Gastroesophageal sphincter (tissue), 4 donors: ENCODE measurements at regions not wholly inside any gene's neighbourhood (a gene's known extent, or its start where the extent isn't known, plus 50 kb on each side); places are given as distances from the start of the nearest gene placed in this dataset.

Source experiments
- ATAC-seq: fragments of 150-250 bp; one replicate; pipeline ENCODE4 v1.9.1; 2016; ENCODE audit warnings: mild to moderate bottlenecking, moderate library complexity
- H3K27ac ChIP-seq, 4 donors: fragments of 200-600 bp; sonication (generic) in 3 of 4; 1 replicate in 3 of 4; 2 replicates in 1 of 4; pipeline ENCODE4 v1.5.1; 2016 to 2019
- H3K27me3 ChIP-seq: fragments of 200-600 bp; sonication (generic); one replicate; pipeline ENCODE4 v1.5.1; 2019
- H3K36me3 ChIP-seq, 2 donors: fragments of 200-600 bp; sonication (generic); one replicate each; pipeline ENCODE4 v1.5.1; 2019; ENCODE audit warnings: control low read depth in 1 of 2
- H3K4me1 ChIP-seq, 3 donors: fragments of 200-600 bp; sonication (generic); 1 replicate in 2 of 3; 2 replicates in 1 of 3; pipeline ENCODE4 v1.5.1; 2016 to 2019; ENCODE audit warnings: control low read depth in 2 of 3
- H3K4me3 ChIP-seq, 2 donors: fragments of 200-600 bp; sonication (generic); one replicate each; pipeline ENCODE4 v1.5.1; 2019; ENCODE audit warnings: mild to moderate bottlenecking in 1 of 2, moderate library complexity in 1 of 2
- H3K9me3 ChIP-seq, 3 donors: fragments of 200-600 bp; sonication (generic); one replicate each; pipeline ENCODE4 v1.5.1; 2017 to 2019; ENCODE audit warnings: control low read depth in 2 of 3
- EP300 ChIP-seq: sonication (generic); formaldehyde crosslinking; IDR thresholded peaks from one replicate; pipeline ENCODE4 v1.6.1; 2017; ENCODE audit warnings: antibody characterized with exemption, mild to moderate bottlenecking
- POLR2A ChIP-seq, 2 donors: fragments of 450-650 bp; IDR thresholded peaks; one replicate each; pipeline ENCODE4 v1.6.1; 2017; ENCODE audit warnings: antibody characterized with exemption in 2 of 2, mild to moderate bottlenecking in 2 of 2, moderate library complexity in 1 of 2
- POLR2AphosphoS5 ChIP-seq: sonication (generic); formaldehyde crosslinking; IDR thresholded peaks from one replicate; pipeline ENCODE4 v1.6.1; 2017; ENCODE audit warnings: antibody characterized with exemption
- whole genome bisulfite sequencing, 2 donors: methylation state at CpG; one replicate each; pipeline ENCODE4 v1.1.5; 2018; ENCODE audit warnings: low coverage in 1 of 2; 5-methylcytosine and 5-hydroxymethylcytosine counted together
- TF ChIP-seq, protein P1 (sequence below), 4 experiments: fragments of 200-600 bp in 2 of 4; fragments of 450-650 bp in 2 of 4; sonication (generic) in 1 of 4; IDR thresholded peaks; one replicate each; pipeline ENCODE4 v1.5.1; 2017 to 2019; ENCODE audit warnings: antibody characterized with exemption in 4 of 4, mild to moderate bottlenecking in 2 of 4, moderate library complexity in 2 of 4

- no peaks in the 10 kb centered on the region for H3K9me3 ChIP-seq
- no peaks in the 10 kb centered on the region for H3K36me3 ChIP-seq
- ATAC-seq, result no peak
- TF ChIP-seq, protein P1, sequence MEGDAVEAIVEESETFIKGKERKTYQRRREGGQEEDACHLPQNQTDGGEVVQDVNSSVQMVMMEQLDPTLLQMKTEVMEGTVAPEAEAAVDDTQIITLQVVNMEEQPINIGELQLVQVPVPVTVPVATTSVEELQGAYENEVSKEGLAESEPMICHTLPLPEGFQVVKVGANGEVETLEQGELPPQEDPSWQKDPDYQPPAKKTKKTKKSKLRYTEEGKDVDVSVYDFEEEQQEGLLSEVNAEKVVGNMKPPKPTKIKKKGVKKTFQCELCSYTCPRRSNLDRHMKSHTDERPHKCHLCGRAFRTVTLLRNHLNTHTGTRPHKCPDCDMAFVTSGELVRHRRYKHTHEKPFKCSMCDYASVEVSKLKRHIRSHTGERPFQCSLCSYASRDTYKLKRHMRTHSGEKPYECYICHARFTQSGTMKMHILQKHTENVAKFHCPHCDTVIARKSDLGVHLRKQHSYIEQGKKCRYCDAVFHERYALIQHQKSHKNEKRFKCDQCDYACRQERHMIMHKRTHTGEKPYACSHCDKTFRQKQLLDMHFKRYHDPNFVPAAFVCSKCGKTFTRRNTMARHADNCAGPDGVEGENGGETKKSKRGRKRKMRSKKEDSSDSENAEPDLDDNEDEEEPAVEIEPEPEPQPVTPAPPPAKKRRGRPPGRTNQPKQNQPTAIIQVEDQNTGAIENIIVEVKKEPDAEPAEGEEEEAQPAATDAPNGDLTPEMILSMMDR (IDR thresholded peaks at IDR 0.05), result no peak
- TF ChIP-seq POLR2AphosphoS5, result no peak
- TF ChIP-seq EP300, result no peak
- no peak for TF ChIP-seq POLR2A (IDR thresholded peaks at IDR 0.05)
- no peaks in the 10 kb centered on the region for H3K4me1 ChIP-seq
- peaks cover 24% of the 10 kb centered on the region for H3K27me3 ChIP-seq
- WGBS, 2 donors, result 67 to 68% methylated on average over 1 of the region's 1 CpG
- no peak overlapping the region for H3K4me3 ChIP-seq
- H3K27ac ChIP-seq, result no peak overlapping the region
Observed at GRCh38 chr16:86979984-86980553, 337.1 kb downstream of the C16orf95 start.

DNA sequence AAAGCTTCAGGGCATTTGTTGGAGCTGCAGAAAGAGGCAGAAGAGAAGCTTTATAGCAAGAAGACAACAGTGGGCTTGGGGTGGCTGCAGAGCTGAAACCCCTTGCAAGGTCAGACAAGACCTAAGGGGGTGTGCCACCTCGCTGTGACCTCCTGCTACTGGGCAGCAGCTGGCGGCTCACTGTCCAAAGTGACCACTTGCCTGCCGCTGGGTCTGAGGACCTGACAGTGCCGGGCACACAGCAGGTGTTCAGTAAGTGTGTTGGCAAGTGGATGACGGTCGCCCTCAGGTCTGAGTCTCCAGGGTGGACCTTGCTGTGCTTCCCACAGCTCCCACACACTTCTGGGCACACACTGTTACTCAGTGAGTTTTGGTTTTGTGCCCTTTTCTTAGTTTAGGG lies 336.5 kb downstream of the C16orf95 start:
- no peaks in the 10 kb centered on the region for H3K9me3 ChIP-seq

DNA sequence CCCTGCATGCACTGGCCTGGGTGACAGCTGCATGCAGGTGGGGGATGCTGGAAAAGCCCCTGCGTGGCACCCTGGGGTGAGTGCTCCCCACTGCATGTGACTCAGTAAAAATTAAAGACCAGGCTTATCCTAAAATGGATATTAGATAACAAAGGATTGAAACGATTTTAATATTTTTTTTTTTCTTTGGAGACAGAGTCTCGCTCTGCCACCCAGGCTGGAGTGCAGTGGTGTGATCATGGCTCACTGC lies 334.9 kb downstream of the C16orf95 start:
- no peaks in the 10 kb centered on the region for H3K36me3 ChIP-seq
- TF ChIP-seq, protein P1 (IDR thresholded peaks at IDR 0.05), result no peak
- no peak for TF ChIP-seq POLR2AphosphoS5
- TF ChIP-seq EP300, result no peak
- TF ChIP-seq POLR2A (IDR thresholded peaks at IDR 0.05), result no peak
- H3K9me3 ChIP-seq, result no peaks in the 10 kb centered on the region
- H3K4me1 ChIP-seq, result no peaks in the 10 kb centered on the region
- H3K4me3 ChIP-seq, result no peak overlapping the region
- 52 to 71% methylated on average over 3 of the region's 3 CpGs for whole genome bisulfite sequencing, 2 donors
- peaks cover 17% of the 10 kb centered on the region for H3K27me3 ChIP-seq
- ATAC-seq, result no peak
- no peak overlapping the region for H3K27ac ChIP-seq

More for the DNA sequence above, 336.5 kb downstream of the C16orf95 start:
- Histone ChIP-seq H3K27ac (no peak overlapping the region), H3K4me3 (no peak overlapping the region), H3K36me3 (no peaks in the 10 kb centered on the region), H3K4me1 (no peaks in the 10 kb centered on the region), H3K27me3 (peaks cover 24% of the 10 kb centered on the region)
- TF ChIP-seq EP300 (no peak), POLR2A (IDR thresholded peaks at IDR 0.05) (no peak), POLR2AphosphoS5 (no peak)
- TF ChIP-seq, protein P1 (IDR thresholded peaks at IDR 0.05), result no peak
- WGBS, 2 donors, result 60 to 82% methylated on average over 1 to 4 of the region's 6 CpGs
- ATAC-seq, result no peak

DNA sequence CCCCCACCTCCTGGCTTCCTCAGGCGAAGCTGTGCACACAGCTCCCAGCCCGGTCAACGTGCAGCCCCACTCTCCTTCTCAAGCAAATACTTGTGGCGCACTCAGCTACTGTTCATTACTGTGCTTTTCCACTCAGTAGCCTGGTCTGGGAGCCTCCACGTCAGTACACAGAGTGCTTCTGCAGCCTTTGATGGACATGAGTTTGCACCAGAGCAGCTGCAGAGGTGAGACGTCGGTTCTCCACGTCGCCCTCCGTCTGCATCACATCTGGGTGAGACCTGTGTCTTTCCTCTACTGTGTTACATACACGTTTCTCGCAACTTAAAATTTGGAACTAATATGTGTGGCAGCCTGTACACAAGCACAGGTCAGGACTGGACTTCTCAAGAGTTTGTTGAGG lies 334.3 kb downstream of the C16orf95 start:
- Histone ChIP-seq H3K27ac (no peak overlapping the region), H3K4me1 (no peaks in the 10 kb centered on the region), H3K4me3 (no peak overlapping the region), H3K9me3 (no peaks in the 10 kb centered on the region), H3K36me3 (no peaks in the 10 kb centered on the region), H3K27me3 (peaks cover 17% of the 10 kb centered on the region)
- 69 to 70% methylated on average over 6 to 12 of the region's 12 CpGs for WGBS, 2 donors
- no peak for ATAC-seq
- TF ChIP-seq EP300 (no peak), POLR2A (IDR thresholded peaks at IDR 0.05) (no peak), POLR2AphosphoS5 (no peak)
- TF ChIP-seq, protein P1 (IDR thresholded peaks at IDR 0.05), result no peak

DNA sequence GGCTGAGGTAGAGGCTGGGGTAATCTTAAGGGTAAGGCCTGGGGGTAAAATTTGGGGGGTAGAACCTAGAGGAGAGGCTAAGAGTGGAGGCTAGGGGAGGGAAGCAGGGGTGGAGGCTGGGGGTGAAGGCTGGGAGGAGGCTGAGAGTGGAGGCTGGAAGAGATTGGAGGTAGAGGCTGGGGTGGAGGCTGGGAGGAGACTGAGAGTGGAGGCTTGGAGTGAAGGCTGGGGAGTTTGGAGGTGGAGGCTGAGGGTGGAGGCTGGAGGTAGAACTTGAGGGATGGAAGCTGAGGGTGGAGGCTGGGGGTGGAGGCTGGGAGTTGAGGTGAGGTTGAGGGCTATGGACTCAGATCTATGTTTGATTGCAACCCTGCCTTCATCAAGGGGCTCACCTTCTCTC lies 333.6 kb downstream of the C16orf95 start:
- Histone ChIP-seq H3K9me3 (no peaks in the 10 kb centered on the region), H3K36me3 (no peaks in the 10 kb centered on the region), H3K4me3 (no peak overlapping the region), H3K27me3 (peaks cover 17% of the 10 kb centered on the region), H3K4me1 (no peaks in the 10 kb centered on the region), H3K27ac (no peak overlapping the region)
- no peak for TF ChIP-seq EP300
- TF ChIP-seq POLR2A (IDR thresholded peaks at IDR 0.05), result no peak
- no peak for TF ChIP-seq POLR2AphosphoS5
- TF ChIP-seq, protein P1 (IDR thresholded peaks at IDR 0.05), result no peak
- no peak for ATAC-seq
